Smooth muscle cell (in vitro differentiated cells): ENCODE measurements at regions not wholly inside any gene's neighbourhood (a gene's known extent, or its start where the extent isn't known, plus 50 kb on each side); places are given as distances from the start of the nearest gene placed in this dataset.
"Not testable (repeated sequence)": the region's sequence is repeated elsewhere in the genome, so short reads cannot be mapped to it uniquely, and the experiment has no call there.

Experiments
- DNase-seq: peaks from one replicate; lab custom pipeline; 2025; ENCODE audit not compliant: unreplicated experiment; lab: John Stamatoyannopoulos, UW
- H2AFZ ChIP-seq: fragments of 200-600 bp; sonication (generic); 2 replicates; pipeline ENCODE4 v1.6.0; 2016; ENCODE audit warnings: antibody characterized with exemption, low read depth, mild to moderate bottlenecking
- H3F3A ChIP-seq: fragments of 200-600 bp; sonication (generic); 2 replicates; pipeline ENCODE4 v1.6.0; 2017; ENCODE audit warnings: antibody characterized with exemption, low read depth
- H3K27ac ChIP-seq: fragments of 200-600 bp; sonication (generic); 2 replicates; pipeline ENCODE4 v1.5.1; 2016; ENCODE audit warnings: low read depth, mild to moderate bottlenecking
- H3K27me3 ChIP-seq: fragments of 200-600 bp; sonication (generic); 2 replicates; pipeline ENCODE4 v1.6.1; 2016; ENCODE audit warnings: low read depth, mild to moderate bottlenecking
- H3K36me3 ChIP-seq: fragments of 200-600 bp; sonication (generic); 2 replicates; pipeline ENCODE4 v1.5.1; 2016; ENCODE audit warnings: low read depth
- H3K4me1 ChIP-seq: fragments of 200-600 bp; sonication (generic); 2 replicates; pipeline ENCODE4 v1.5.1; 2016; ENCODE audit warnings: low read depth
- H3K4me2 ChIP-seq: fragments of 200-600 bp; sonication (generic); 2 replicates; pipeline ENCODE4 v1.6.0; 2016; ENCODE audit warnings: mild to moderate bottlenecking
- H3K4me3 ChIP-seq: fragments of 200-600 bp; sonication (generic); 2 replicates; pipeline ENCODE4 v1.5.1; 2016; ENCODE audit warnings: mild to moderate bottlenecking
- H3K79me2 ChIP-seq: fragments of 200-600 bp; sonication (generic); 2 replicates; pipeline ENCODE4 v1.6.0; 2016; ENCODE audit warnings: low read depth, mild to moderate bottlenecking
- H3K9ac ChIP-seq: fragments of 200-600 bp; sonication (generic); 2 replicates; pipeline ENCODE4 v1.6.0; 2016; ENCODE audit warnings: low read depth
- H3K9me3 ChIP-seq: fragments of 200-600 bp; sonication (generic); replicated peaks from 2 replicates; pipeline ENCODE4 v1.5.1; 2016; ENCODE audit warnings: low read depth
- H4K20me1 ChIP-seq: fragments of 200-600 bp; sonication (generic); 2 replicates; pipeline ENCODE4 v1.6.0; 2016; ENCODE audit warnings: low read depth
- CTCF ChIP-seq: fragments of 200-600 bp; sonication (generic); IDR thresholded peaks from 2 replicates; pipeline ENCODE4 v1.5.1; 2017; ENCODE audit warnings: borderline replicate concordance, mild to moderate bottlenecking, antibody characterized with exemption; ENCODE audit not compliant: insufficient read depth, poor library complexity, severe bottlenecking
- WGBS: methylation state at CpG from one replicate; pipeline ENCODE4 v1.1.7; 2016; ENCODE audit warnings: low lambda C conversion rate; 5-methylcytosine and 5-hydroxymethylcytosine counted together

GRCh38 chr3:178211086-178211485 lies 325.1 kb upstream of the KCNMB2 start:
- WGBS, result 72% methylated on average over 1 of the region's 1 CpG
- H3K79me2 ChIP-seq, H3K27ac ChIP-seq, H3K27me3 ChIP-seq, H3K36me3 ChIP-seq, H3K9ac ChIP-seq, H3K4me1 ChIP-seq, H4K20me1 ChIP-seq, H3K4me2 ChIP-seq, H3K9me3 ChIP-seq, H3K4me3 ChIP-seq, H3F3A ChIP-seq, DNase-seq, H2AFZ ChIP-seq: not testable (repeated sequence)

GRCh38 chr3:178217479-178217878 lies 318.8 kb upstream of the KCNMB2 start:
- no peaks in the 10 kb centered on the region for H3F3A ChIP-seq
- no peaks in the 10 kb centered on the region for H3K27me3 ChIP-seq
- no peaks in the 10 kb centered on the region for H4K20me1 ChIP-seq
- no peaks in the 10 kb centered on the region for H3K4me1 ChIP-seq
- H3K27ac ChIP-seq, result no peak overlapping the region
- no peaks in the 10 kb centered on the region for H3K9me3 ChIP-seq
- H3K4me2 ChIP-seq, result no peak overlapping the region
- H3K79me2 ChIP-seq, result no peaks in the 10 kb centered on the region
- TF ChIP-seq CTCF, result no peak
- H2AFZ ChIP-seq, result no peak overlapping the region
- H3K36me3 ChIP-seq, result no peaks in the 10 kb centered on the region
- H3K9ac ChIP-seq, result no peak overlapping the region
- WGBS, result 87% methylated on average over 2 of the region's 2 CpGs
- H3K4me3 ChIP-seq, result no peak overlapping the region
- DNase-seq, result no peak

DNA sequence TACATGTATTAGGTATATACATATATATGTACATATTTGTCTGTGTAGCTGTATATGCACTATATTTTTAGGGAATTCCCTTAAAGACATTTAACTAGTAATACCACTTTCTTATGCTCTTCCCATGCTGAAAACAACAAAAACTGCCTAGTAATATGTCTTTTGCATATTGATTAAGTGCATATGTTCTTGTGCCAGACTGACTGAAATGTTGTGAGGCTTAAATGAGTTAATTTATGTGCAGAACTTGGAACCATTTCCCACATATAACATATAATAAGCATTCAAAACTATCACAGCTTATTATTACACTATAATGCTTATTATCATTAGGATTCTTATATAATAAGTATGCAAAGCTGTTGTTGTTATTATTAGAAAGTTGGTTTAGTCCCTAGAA lies 318.0 kb upstream of the KCNMB2 start:
- H3K27ac ChIP-seq, result no peak overlapping the region
- H3K27me3 ChIP-seq, result no peaks in the 10 kb centered on the region
- no peaks in the 10 kb centered on the region for H3K36me3 ChIP-seq
- H2AFZ ChIP-seq, result no peak overlapping the region
- no peaks in the 10 kb centered on the region for H3K79me2 ChIP-seq
- H4K20me1 ChIP-seq, result no peaks in the 10 kb centered on the region
- DNase-seq, result no peak
- no peak for TF ChIP-seq CTCF
- no peaks in the 10 kb centered on the region for H3K4me1 ChIP-seq
- H3F3A ChIP-seq, result no peaks in the 10 kb centered on the region
- H3K9me3 ChIP-seq, result no peaks in the 10 kb centered on the region
- no peak overlapping the region for H3K4me2 ChIP-seq
- H3K4me3 ChIP-seq, result no peak overlapping the region
- no peak overlapping the region for H3K9ac ChIP-seq

GRCh38 chr3:178219661-178220060 lies 316.6 kb upstream of the KCNMB2 start:
- H3F3A ChIP-seq, H3K9me3 ChIP-seq, H3K27ac ChIP-seq, H3K9ac ChIP-seq, DNase-seq, H4K20me1 ChIP-seq, H3K27me3 ChIP-seq, H3K4me1 ChIP-seq, H3K4me2 ChIP-seq, H3K36me3 ChIP-seq, H3K4me3 ChIP-seq, H3K79me2 ChIP-seq, H2AFZ ChIP-seq: not testable (repeated sequence)
- WGBS, result 87% methylated on average over 4 of the region's 4 CpGs

DNA sequence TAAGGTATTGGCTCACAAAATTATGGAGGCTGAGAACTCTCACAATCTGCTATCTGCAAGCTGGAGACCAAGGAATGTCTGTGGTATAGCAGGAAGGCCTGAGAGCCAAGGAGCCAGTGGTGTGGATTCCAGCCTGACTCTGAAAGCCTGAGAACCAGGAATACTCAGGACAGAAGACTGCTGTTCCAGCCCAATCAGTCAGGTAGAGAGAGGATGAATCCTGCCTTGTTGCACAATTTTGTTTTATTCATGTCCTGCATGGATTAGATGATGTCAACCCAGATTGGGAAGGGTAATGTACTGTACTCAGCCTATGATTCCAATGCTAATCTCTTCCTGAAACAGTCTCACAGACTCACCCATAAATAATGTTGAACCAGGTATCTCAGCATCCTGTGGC lies 312.4 kb upstream of the KCNMB2 start:
- no peaks in the 10 kb centered on the region for H3K4me1 ChIP-seq
- H3K4me2 ChIP-seq, result no peak overlapping the region
- no peaks in the 10 kb centered on the region for H3K79me2 ChIP-seq
- no peak for TF ChIP-seq CTCF
- no peak for DNase-seq
- no peaks in the 10 kb centered on the region for H4K20me1 ChIP-seq
- no peak overlapping the region for H3K4me3 ChIP-seq
- H3F3A ChIP-seq, result no peaks in the 10 kb centered on the region
- H3K9ac ChIP-seq, result no peak overlapping the region
- H2AFZ ChIP-seq, result no peak overlapping the region
- H3K27ac ChIP-seq, result no peak overlapping the region
- H3K27me3 ChIP-seq, result no peaks in the 10 kb centered on the region
- H3K9me3 ChIP-seq, result no peaks in the 10 kb centered on the region
- H3K36me3 ChIP-seq, result no peaks in the 10 kb centered on the region
